ENCODE measurements at regions not wholly inside any gene's neighbourhood (a gene's known extent, or its start where the extent isn't known, plus 50 kb on each side); places are given as distances from the start of the nearest gene placed in this dataset.

DNA sequence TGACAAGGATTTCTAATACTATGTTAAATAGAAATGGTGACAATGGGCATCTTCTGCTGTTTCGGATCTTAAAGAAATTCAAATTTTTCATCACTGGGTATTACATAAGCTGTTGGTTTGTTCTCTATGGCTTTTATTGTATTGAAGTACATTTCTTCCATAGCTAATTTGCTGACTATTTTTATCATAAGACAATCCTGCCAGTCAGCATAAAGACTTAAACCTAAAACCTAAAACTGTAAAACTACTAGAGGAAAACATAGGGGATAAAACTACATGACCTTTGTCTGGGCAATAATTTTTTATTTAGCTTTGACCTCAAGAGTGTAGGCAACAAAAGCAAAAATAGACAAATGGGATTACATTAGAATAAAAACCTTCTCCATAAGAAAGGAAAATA lies 1017.4 kb downstream of the SI start:
- no peak for ATAC-seq
- TF ChIP-seq OSR1 (CRISPR knock-in tag; IDR thresholded peaks at IDR 0.05) (no peak), ZC3H10 (CRISPR knock-in tag; IDR thresholded peaks at IDR 0.05) (no peak), RARB (CRISPR knock-in tag; IDR thresholded peaks at IDR 0.05) (no peak), ISL1 (CRISPR knock-in tag; IDR thresholded peaks at IDR 0.05) (no peak), ZFP30 (CRISPR knock-in tag; IDR thresholded peaks at IDR 0.05) (no peak), ZFP3 (CRISPR knock-in tag; IDR thresholded peaks at IDR 0.05) (no peak), GLIS3 (CRISPR knock-in tag; IDR thresholded peaks at IDR 0.05) (no peak), ARNTL (CRISPR knock-in tag; IDR thresholded peaks at IDR 0.05; ENCODE audit: borderline replicate concordance, low read depth) (no peak), BACH2 (CRISPR knock-in tag; IDR thresholded peaks at IDR 0.05; ENCODE audit: borderline replicate concordance) (no peak), TCF4 (CRISPR knock-in tag; IDR thresholded peaks at IDR 0.05; ENCODE audit: borderline replicate concordance) (no peak), ZNF70 (CRISPR knock-in tag; IDR thresholded peaks at IDR 0.05) (no peak)
- TF ChIP-seq, protein P1, sequence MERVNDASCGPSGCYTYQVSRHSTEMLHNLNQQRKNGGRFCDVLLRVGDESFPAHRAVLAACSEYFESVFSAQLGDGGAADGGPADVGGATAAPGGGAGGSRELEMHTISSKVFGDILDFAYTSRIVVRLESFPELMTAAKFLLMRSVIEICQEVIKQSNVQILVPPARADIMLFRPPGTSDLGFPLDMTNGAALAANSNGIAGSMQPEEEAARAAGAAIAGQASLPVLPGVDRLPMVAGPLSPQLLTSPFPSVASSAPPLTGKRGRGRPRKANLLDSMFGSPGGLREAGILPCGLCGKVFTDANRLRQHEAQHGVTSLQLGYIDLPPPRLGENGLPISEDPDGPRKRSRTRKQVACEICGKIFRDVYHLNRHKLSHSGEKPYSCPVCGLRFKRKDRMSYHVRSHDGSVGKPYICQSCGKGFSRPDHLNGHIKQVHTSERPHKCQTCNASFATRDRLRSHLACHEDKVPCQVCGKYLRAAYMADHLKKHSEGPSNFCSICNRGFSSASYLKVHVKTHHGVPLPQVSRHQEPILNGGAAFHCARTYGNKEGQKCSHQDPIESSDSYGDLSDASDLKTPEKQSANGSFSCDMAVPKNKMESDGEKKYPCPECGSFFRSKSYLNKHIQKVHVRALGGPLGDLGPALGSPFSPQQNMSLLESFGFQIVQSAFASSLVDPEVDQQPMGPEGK (CRISPR knock-in tag; IDR thresholded peaks at IDR 0.05; ENCODE audit: borderline replicate concordance): no peak
- TF ChIP-seq, protein P2, sequence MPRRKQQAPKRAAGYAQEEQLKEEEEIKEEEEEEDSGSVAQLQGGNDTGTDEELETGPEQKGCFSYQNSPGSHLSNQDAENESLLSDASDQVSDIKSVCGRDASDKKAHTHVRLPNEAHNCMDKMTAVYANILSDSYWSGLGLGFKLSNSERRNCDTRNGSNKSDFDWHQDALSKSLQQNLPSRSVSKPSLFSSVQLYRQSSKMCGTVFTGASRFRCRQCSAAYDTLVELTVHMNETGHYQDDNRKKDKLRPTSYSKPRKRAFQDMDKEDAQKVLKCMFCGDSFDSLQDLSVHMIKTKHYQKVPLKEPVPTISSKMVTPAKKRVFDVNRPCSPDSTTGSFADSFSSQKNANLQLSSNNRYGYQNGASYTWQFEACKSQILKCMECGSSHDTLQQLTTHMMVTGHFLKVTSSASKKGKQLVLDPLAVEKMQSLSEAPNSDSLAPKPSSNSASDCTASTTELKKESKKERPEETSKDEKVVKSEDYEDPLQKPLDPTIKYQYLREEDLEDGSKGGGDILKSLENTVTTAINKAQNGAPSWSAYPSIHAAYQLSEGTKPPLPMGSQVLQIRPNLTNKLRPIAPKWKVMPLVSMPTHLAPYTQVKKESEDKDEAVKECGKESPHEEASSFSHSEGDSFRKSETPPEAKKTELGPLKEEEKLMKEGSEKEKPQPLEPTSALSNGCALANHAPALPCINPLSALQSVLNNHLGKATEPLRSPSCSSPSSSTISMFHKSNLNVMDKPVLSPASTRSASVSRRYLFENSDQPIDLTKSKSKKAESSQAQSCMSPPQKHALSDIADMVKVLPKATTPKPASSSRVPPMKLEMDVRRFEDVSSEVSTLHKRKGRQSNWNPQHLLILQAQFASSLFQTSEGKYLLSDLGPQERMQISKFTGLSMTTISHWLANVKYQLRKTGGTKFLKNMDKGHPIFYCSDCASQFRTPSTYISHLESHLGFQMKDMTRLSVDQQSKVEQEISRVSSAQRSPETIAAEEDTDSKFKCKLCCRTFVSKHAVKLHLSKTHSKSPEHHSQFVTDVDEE (CRISPR knock-in tag; IDR thresholded peaks at IDR 0.05): no peak

DNA sequence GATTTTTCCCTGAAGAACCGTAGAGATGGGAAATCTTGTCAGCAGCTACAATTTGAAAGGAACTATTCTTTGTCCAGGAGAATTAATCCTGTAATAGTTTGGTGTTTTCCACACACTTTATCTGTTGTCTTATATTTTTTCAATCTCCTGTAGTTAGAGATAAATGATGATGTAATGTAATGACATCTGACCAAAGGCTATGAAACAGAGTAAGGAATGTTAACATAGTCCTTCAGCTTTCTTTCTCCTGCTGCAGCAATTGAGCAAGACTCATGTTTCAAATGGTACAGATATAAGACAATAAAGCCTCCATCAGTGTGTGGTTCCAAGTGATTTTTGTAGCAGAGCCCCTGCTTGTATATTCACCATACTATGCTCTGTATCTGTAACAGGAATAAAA lies 1028.4 kb downstream of the SI start:
- no peak for ATAC-seq

DNA sequence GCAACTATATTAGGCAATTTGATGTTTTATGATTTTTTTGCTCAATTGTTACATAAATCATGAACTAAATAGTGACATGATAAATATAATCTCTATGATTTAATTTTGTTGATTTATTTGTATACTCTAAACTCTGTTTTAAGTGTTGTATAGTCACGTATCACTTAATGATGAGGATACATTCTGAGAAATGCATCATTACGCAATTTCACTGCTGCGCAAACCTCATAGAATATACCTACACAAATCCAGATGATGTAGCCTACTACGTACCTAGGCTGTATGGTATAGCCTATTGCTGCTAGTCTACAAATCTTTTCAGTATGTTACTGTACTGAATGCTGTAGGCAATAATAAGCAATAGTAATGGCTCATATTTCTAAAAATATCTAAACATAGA lies 1029.8 kb downstream of the SI start:
- TF ChIP-seq RARB (CRISPR knock-in tag; IDR thresholded peaks at IDR 0.05): no peak
- no peak for TF ChIP-seq BACH2 (CRISPR knock-in tag; IDR thresholded peaks at IDR 0.05; ENCODE audit: borderline replicate concordance)
- no peak for TF ChIP-seq ESRRG (CRISPR knock-in tag; IDR thresholded peaks at IDR 0.05)
- TF ChIP-seq ZNF8 (CRISPR knock-in tag; IDR thresholded peaks at IDR 0.05): no peak
- TF ChIP-seq, protein P3, sequence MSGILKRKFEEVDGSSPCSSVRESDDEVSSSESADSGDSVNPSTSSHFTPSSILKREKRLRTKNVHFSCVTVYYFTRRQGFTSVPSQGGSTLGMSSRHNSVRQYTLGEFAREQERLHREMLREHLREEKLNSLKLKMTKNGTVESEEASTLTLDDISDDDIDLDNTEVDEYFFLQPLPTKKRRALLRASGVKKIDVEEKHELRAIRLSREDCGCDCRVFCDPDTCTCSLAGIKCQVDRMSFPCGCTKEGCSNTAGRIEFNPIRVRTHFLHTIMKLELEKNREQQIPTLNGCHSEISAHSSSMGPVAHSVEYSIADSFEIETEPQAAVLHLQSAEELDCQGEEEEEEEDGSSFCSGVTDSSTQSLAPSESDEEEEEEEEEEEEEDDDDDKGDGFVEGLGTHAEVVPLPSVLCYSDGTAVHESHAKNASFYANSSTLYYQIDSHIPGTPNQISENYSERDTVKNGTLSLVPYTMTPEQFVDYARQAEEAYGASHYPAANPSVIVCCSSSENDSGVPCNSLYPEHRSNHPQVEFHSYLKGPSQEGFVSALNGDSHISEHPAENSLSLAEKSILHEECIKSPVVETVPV (CRISPR knock-in tag; IDR thresholded peaks at IDR 0.05): no peak
- TF ChIP-seq OSR1 (CRISPR knock-in tag; IDR thresholded peaks at IDR 0.05): no peak
- no peak for TF ChIP-seq ZFP30 (CRISPR knock-in tag; IDR thresholded peaks at IDR 0.05)
- TF ChIP-seq, protein P4, sequence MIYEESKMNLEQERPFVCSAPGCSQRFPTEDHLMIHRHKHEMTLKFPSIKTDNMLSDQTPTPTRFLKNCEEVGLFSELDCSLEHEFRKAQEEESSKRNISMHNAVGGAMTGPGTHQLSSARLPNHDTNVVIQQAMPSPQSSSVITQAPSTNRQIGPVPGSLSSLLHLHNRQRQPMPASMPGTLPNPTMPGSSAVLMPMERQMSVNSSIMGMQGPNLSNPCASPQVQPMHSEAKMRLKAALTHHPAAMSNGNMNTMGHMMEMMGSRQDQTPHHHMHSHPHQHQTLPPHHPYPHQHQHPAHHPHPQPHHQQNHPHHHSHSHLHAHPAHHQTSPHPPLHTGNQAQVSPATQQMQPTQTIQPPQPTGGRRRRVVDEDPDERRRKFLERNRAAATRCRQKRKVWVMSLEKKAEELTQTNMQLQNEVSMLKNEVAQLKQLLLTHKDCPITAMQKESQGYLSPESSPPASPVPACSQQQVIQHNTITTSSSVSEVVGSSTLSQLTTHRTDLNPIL (CRISPR knock-in tag; IDR thresholded peaks at IDR 0.05; ENCODE audit: low read depth): no peak
- TF ChIP-seq ZC3H10 (CRISPR knock-in tag; IDR thresholded peaks at IDR 0.05): no peak
- TF ChIP-seq SNAI2 (CRISPR knock-in tag; IDR thresholded peaks at IDR 0.05): no peak
- no peak for TF ChIP-seq ZFP3 (CRISPR knock-in tag; IDR thresholded peaks at IDR 0.05)
- TF ChIP-seq PPARA (CRISPR knock-in tag; IDR thresholded peaks at IDR 0.05; ENCODE audit: borderline replicate concordance): no peak
- no peak for TF ChIP-seq GLIS3 (CRISPR knock-in tag; IDR thresholded peaks at IDR 0.05)
- TF ChIP-seq, protein P1 (CRISPR knock-in tag; IDR thresholded peaks at IDR 0.05; ENCODE audit: borderline replicate concordance): no peak
- TF ChIP-seq ARNTL (CRISPR knock-in tag; IDR thresholded peaks at IDR 0.05; ENCODE audit: borderline replicate concordance, low read depth): no peak
- no peak for TF ChIP-seq CSDC2 (CRISPR knock-in tag; IDR thresholded peaks at IDR 0.05)
- no peak for TF ChIP-seq ZNF565 (CRISPR knock-in tag; conservative IDR thresholded peaks at IDR 0.05; ENCODE audit: low read depth)
- no peak for ATAC-seq

More for the DNA sequence above, 1028.4 kb downstream of the SI start:
- TF ChIP-seq, protein P3 (CRISPR knock-in tag; IDR thresholded peaks at IDR 0.05): no peak
- TF ChIP-seq ZNF70 (CRISPR knock-in tag; IDR thresholded peaks at IDR 0.05) (no peak), TOX (CRISPR knock-in tag; IDR thresholded peaks at IDR 0.05; ENCODE audit: borderline replicate concordance) (no peak), ZNF565 (CRISPR knock-in tag; conservative IDR thresholded peaks at IDR 0.05; ENCODE audit: low read depth) (no peak)
